ACHN (cell line): ENCODE measurements at regions not wholly inside any gene's neighbourhood (a gene's known extent, or its start where the extent isn't known, plus 50 kb on each side); places are given as distances from the start of the nearest gene placed in this dataset.

Experiments
- DNase-seq: peaks from one replicate; pipeline ENCODE4 v3.0.0-alpha.2; 2015
- in situ Hi-C: cut with HindIII; loops from 2 replicates; pipeline ENCODE4 v1.10.0; 2017; ENCODE audit warnings: low sequenced_read_pairs, low pct_ligation_motif_present, low pct_unique_long_range_greater_than_20kb

- DNase-seq = no peak
- in situ Hi-C loops = no loop called here
Observed at GRCh38 chr10:131738396-131738735, 162.4 kb upstream of the PPP2R2D start.

GRCh38 chr10:131739206-131739605 is 161.6 kb upstream of the PPP2R2D start:
- in situ Hi-C loops = no loop called here
- no peak for DNase-seq

GRCh38 chr10:131742500-131742951 is 158.3 kb upstream of the PPP2R2D start:
- in situ Hi-C loops = no loop called here
- no peak for DNase-seq

GRCh38 chr10:131743190-131744151 is 157.3 kb upstream of the PPP2R2D start:
- no peak for DNase-seq
- in situ Hi-C loops = no loop called here

GRCh38 chr10:131744346-131744745 is 156.5 kb upstream of the PPP2R2D start:
- no peak for DNase-seq
- in situ Hi-C loops = no loop called here

- in situ Hi-C loops = no loop called here
- DNase-seq = no peak
Observed at GRCh38 chr10:131745591-131745990, 155.2 kb upstream of the PPP2R2D start.

- in situ Hi-C loops = no loop called here
- no peak for DNase-seq
Observed at GRCh38 chr10:131746241-131746711, 154.5 kb upstream of the PPP2R2D start.

- in situ Hi-C loops = no loop called here
- DNase-seq = no peak
Observed at GRCh38 chr10:131746785-131747184, 154.0 kb upstream of the PPP2R2D start.

- DNase-seq = no peak
- in situ Hi-C loops = no loop called here
Observed at GRCh38 chr10:131747251-131747650, 153.6 kb upstream of the PPP2R2D start.

- DNase-seq = no peak
- in situ Hi-C loops = no loop called here
Observed at GRCh38 chr10:131747791-131748190, 153.0 kb upstream of the PPP2R2D start.

- no peak for DNase-seq
- in situ Hi-C loops = no loop called here
Observed at GRCh38 chr10:131748191-131748590, 152.6 kb upstream of the PPP2R2D start.

- in situ Hi-C loops = no loop called here
- DNase-seq = no peak
Observed at GRCh38 chr10:131748831-131749766, 151.7 kb upstream of the PPP2R2D start.

- DNase-seq = no peak
- in situ Hi-C loops = no loop called here
Observed at GRCh38 chr10:131749767-131750142, 151.1 kb upstream of the PPP2R2D start.

- no peak for DNase-seq
- in situ Hi-C loops = no loop called here
Observed at GRCh38 chr10:131750171-131750895, 150.5 kb upstream of the PPP2R2D start.

GRCh38 chr10:131750973-131751826 is 149.6 kb upstream of the PPP2R2D start:
- in situ Hi-C loops = no loop called here
- DNase-seq = no peak

GRCh38 chr10:131751827-131752775 is 148.7 kb upstream of the PPP2R2D start:
- in situ Hi-C loops = no loop called here
- DNase-seq = no peak

- no peak for DNase-seq
- in situ Hi-C loops = no loop called here
Observed at GRCh38 chr10:131753336-131753735, 147.5 kb upstream of the PPP2R2D start.
